ENCODE measurements at regions not wholly inside any gene's neighbourhood (a gene's known extent, or its start where the extent isn't known, plus 50 kb on each side); places are given as distances from the start of the nearest gene placed in this dataset.

DNA sequence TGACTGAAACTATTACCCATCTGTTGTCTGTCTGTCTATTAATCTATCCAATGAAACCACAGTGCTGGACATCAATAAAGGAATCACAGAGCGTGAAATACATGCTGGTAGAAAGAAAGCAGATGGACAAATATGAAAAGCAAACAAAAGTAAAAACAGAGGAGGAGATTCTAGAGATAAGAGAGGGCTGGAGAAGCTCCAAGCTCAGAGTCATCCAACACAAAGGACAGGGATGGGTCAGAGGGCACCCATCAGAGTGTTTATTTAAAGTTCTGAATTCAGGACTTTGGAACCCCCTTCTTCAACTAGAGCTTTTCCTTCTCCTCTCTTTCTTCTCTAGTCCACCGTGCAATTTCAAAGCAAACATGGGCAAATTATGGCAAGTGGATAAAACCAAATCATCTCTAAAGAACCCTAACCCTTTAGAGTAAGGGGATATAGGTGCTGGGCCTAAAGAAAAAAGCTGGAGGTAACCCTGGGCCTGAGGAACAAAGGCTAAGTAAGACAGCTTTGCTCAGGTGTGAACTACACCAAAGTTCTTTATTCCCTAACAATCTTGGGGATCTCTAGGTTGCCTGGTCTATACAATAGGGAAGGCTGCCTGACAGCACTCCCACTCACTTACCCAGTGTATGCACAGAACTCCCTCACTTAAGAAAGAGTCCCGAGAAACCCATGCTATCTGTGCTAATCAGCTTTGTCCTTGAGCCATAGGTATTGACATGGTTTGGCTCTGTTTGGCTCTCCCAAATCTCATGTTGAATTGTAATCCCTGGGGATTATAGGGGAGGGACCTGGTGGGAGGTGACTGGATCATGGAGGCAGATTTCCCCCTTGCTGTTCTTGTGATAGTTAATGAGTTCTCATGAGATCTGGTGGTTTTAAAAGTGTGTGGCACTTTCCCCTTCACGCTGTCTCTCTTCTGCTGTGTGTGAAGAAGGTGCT, 97.0 kb downstream of the BAMBI start:
- Histone ChIP-seq H3K4me3 (ENCODE audit: low read depth, low read length) (no peak overlapping the region), H3K36me3 (ENCODE audit: control insufficient read depth, insufficient read depth, low read length) (no peaks in the 10 kb centered on the region), H3K27me3 (ENCODE audit: control insufficient read depth, insufficient read depth, low read length) (no peaks in the 10 kb centered on the region)
- ChIA-PET CTCF (no interaction called here), POLR2A (no interaction called here)
- no peak for DNase-seq (ENCODE audit: low read depth)
- TF ChIP-seq, protein P1, sequence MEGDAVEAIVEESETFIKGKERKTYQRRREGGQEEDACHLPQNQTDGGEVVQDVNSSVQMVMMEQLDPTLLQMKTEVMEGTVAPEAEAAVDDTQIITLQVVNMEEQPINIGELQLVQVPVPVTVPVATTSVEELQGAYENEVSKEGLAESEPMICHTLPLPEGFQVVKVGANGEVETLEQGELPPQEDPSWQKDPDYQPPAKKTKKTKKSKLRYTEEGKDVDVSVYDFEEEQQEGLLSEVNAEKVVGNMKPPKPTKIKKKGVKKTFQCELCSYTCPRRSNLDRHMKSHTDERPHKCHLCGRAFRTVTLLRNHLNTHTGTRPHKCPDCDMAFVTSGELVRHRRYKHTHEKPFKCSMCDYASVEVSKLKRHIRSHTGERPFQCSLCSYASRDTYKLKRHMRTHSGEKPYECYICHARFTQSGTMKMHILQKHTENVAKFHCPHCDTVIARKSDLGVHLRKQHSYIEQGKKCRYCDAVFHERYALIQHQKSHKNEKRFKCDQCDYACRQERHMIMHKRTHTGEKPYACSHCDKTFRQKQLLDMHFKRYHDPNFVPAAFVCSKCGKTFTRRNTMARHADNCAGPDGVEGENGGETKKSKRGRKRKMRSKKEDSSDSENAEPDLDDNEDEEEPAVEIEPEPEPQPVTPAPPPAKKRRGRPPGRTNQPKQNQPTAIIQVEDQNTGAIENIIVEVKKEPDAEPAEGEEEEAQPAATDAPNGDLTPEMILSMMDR (IDR thresholded peaks at IDR 0.05; ENCODE audit: insufficient read depth, low read depth, low read length): no peak

DNA sequence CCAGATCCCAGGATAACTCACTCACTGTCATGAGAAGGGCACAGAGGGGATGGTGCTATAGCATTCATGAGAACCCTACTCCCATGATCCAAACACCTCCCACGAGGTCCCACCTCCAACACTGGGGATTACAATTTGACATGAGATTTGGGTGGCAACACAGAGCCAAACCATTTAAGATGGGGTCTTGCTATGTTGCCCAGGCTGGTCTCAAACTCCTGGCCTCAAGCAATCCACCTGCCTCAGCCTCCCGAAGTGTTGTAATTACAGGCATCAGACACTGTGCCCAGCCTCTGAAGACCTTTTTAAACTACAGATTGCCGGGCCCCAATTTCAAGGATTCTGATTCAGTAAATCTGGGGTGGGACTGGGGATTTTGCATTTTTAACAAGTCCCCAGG, 98.5 kb downstream of the BAMBI start:
- Histone ChIP-seq H3K36me3 (ENCODE audit: control insufficient read depth, insufficient read depth, low read length) (no peaks in the 10 kb centered on the region), H3K4me3 (ENCODE audit: low read depth, low read length) (no peak overlapping the region), H3K27me3 (ENCODE audit: control insufficient read depth, insufficient read depth, low read length) (no peaks in the 10 kb centered on the region)
- DNase-seq (ENCODE audit: low read depth): no peak
- TF ChIP-seq, protein P1 (IDR thresholded peaks at IDR 0.05; ENCODE audit: insufficient read depth, low read depth, low read length): no peak
- ChIA-PET POLR2A (no interaction called here), CTCF (interaction anchor here (0.7 kb wide), 1 partner anchor 12 kb away, joined by 3 read pairs; no protein-coding TSS in a partner anchor)

DNA sequence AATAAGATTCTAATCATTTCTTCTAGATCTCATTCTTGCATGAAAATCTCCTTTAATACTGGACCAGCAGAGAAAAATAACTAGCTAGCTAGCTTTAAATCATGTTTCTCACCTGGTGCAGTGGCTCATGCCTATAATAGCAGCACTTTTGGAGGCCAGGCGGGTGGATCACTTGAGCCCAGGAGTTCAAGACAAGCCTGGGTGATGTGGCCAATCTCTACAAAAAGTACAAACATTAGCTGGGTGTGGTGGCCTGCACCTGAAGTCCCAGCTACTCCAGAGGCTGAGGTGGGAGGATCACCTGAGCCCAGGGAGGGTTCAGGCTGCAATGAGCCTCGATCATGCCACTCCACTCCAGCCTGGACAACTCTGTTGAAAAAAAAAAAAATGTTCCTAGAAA, 99.2 kb downstream of the BAMBI start:
- no peak for DNase-seq (ENCODE audit: low read depth)

DNA sequence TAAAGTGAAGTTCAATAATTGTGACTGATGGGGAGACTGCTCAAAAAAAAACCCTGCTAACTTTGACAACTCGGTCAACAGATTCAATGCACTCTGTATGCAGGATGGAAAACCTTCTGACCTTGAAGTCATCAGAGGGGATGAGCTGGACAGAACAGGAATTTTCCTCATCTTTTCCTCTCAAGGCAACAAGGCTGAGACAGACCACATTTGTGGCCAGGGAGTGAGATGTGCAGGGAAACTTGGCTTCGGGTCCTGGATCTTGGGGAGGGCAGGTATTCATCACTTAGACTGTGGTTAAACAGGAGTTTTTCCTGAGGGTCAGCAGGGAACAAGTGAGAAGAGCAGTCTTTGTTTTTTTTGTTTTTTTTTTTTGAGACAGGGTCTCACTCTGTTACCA, 100.6 kb downstream of the BAMBI start:
- Histone ChIP-seq H3K27me3 (ENCODE audit: control insufficient read depth, insufficient read depth, low read length) (no peaks in the 10 kb centered on the region), H3K4me3 (ENCODE audit: low read depth, low read length) (no peak overlapping the region), H3K36me3 (ENCODE audit: control insufficient read depth, insufficient read depth, low read length) (no peaks in the 10 kb centered on the region)
- CTCF ChIA-PET: interaction anchor here (1.2 kb wide), 1 partner anchor 13 kb away, joined by 3 read pairs; no protein-coding TSS in a partner anchor
- POLR2A ChIA-PET: no interaction called here
- TF ChIP-seq, protein P1 (IDR thresholded peaks at IDR 0.05; ENCODE audit: insufficient read depth, low read depth, low read length): no peak
- DNase-seq (ENCODE audit: low read depth): no peak

More for the DNA sequence above, 99.2 kb downstream of the BAMBI start:
- POLR2A ChIA-PET: no interaction called here
- TF ChIP-seq, protein P1 (IDR thresholded peaks at IDR 0.05; ENCODE audit: insufficient read depth, low read depth, low read length): no peak
- Histone ChIP-seq H3K27me3 (ENCODE audit: control insufficient read depth, insufficient read depth, low read length) (no peaks in the 10 kb centered on the region), H3K4me3 (ENCODE audit: low read depth, low read length) (no peak overlapping the region), H3K36me3 (ENCODE audit: control insufficient read depth, insufficient read depth, low read length) (no peaks in the 10 kb centered on the region)
- CTCF ChIA-PET: no interaction called here

DNA sequence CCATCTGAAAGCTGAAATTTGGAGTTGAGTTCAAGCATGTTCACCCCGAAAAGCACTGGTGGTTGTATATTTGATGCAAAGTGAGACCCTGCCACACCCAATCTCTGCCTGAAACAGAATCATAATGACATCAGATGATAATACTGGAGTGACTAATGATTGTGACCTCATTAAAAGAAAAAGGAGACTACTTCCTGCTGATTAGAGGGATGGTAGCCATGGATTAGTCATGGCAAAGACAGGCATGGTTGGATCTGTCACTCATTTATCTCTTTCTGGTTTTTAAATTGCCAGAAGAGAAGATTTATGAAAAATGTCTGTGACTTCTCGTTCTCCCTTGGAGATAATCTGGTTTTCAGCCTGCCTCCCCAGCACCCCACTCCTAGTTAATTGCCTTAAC, 101.2 kb downstream of the BAMBI start:
- ChIA-PET CTCF (interaction anchor here (1.2 kb wide), 1 partner anchor 12 kb away, joined by 3 read pairs; no protein-coding TSS in a partner anchor), POLR2A (no interaction called here)

More for the DNA sequence above, 101.2 kb downstream of the BAMBI start:
- Histone ChIP-seq H3K27me3 (ENCODE audit: control insufficient read depth, insufficient read depth, low read length) (no peaks in the 10 kb centered on the region), H3K4me3 (ENCODE audit: low read depth, low read length) (no peak overlapping the region), H3K36me3 (ENCODE audit: control insufficient read depth, insufficient read depth, low read length) (no peaks in the 10 kb centered on the region)
- DNase-seq (ENCODE audit: low read depth): no peak
- TF ChIP-seq, protein P1 (IDR thresholded peaks at IDR 0.05; ENCODE audit: insufficient read depth, low read depth, low read length): no peak

Measured in BJ (cell line).